ENCODE measurements at regions not wholly inside any gene's neighbourhood (a gene's known extent, or its start where the extent isn't known, plus 50 kb on each side); places are given as distances from the start of the nearest gene placed in this dataset.
"Not testable (repeated sequence)": the region's sequence is repeated elsewhere in the genome, so short reads cannot be mapped to it uniquely, and the experiment has no call there.

- no peak for DNase-seq (ENCODE audit: low read depth)
Measured at GRCh38 chr3:28575746-28576613, 227.4 kb upstream of the AZI2 start.

GRCh38 chr3:28576614-28577200 is 228.1 kb upstream of the AZI2 start:
- no peak for DNase-seq (ENCODE audit: low read depth)

- DNase-seq (ENCODE audit: low read depth): no peak
Measured at GRCh38 chr3:28577941-28578500, 229.4 kb upstream of the AZI2 start.

GRCh38 chr3:28586325-28586724 is 237.7 kb upstream of the AZI2 start:
- DNase-seq (ENCODE audit: low read depth): no peak

- DNase-seq (ENCODE audit: low read depth): no peak
Measured at GRCh38 chr3:28587723-28588122, 239.1 kb upstream of the AZI2 start.

- no peak for DNase-seq (ENCODE audit: low read depth)
Measured at GRCh38 chr3:28590216-28590615, 241.6 kb upstream of the AZI2 start.

GRCh38 chr3:28590860-28591259 is 242.2 kb upstream of the AZI2 start:
- no peak for DNase-seq (ENCODE audit: low read depth)

GRCh38 chr3:28595372-28595771 is 246.7 kb upstream of the AZI2 start:
- DNase-seq (ENCODE audit: low read depth): no peak

- DNase-seq (ENCODE audit: low read depth): no peak
Measured at GRCh38 chr3:28597452-28597851, 248.8 kb upstream of the AZI2 start.

- DNase-seq (ENCODE audit: low read depth): no peak
Measured at GRCh38 chr3:28598165-28598564, 249.5 kb upstream of the AZI2 start.

GRCh38 chr3:28601291-28601690 is 252.7 kb upstream of the AZI2 start:
- no peak for DNase-seq (ENCODE audit: low read depth)

GRCh38 chr3:28606283-28606682 is 257.7 kb upstream of the AZI2 start:
- DNase-seq (ENCODE audit: low read depth): no peak

GRCh38 chr3:28612232-28612631 is 263.6 kb upstream of the AZI2 start:
- DNase-seq (ENCODE audit: low read depth): no peak

- DNase-seq (ENCODE audit: low read depth): no peak
Measured at GRCh38 chr3:28613511-28614106, 265.0 kb upstream of the AZI2 start.

- no peak for DNase-seq (ENCODE audit: low read depth)
Measured at GRCh38 chr3:28615071-28615470, 266.4 kb upstream of the AZI2 start.

GRCh38 chr3:28615971-28616370 is 267.3 kb upstream of the AZI2 start:
- no peak for DNase-seq (ENCODE audit: low read depth)

GRCh38 chr3:28617821-28618220 is 269.2 kb upstream of the AZI2 start:
- DNase-seq (ENCODE audit: low read depth): no peak

GRCh38 chr3:28623106-28623505 is 274.5 kb upstream of the AZI2 start:
- DNase-seq (ENCODE audit: low read depth): no peak

- no peak for DNase-seq (ENCODE audit: low read depth)
Measured at GRCh38 chr3:28624084-28624483, 275.5 kb upstream of the AZI2 start.

- not testable (repeated sequence) for DNase-seq (ENCODE audit: low read depth)
Measured at GRCh38 chr3:28627843-28628242, 279.2 kb upstream of the AZI2 start.

- no peak for DNase-seq (ENCODE audit: low read depth)
Measured at GRCh38 chr3:28634019-28634418, 285.4 kb upstream of the AZI2 start.

GRCh38 chr3:28637742-28638141 is 289.1 kb upstream of the AZI2 start:
- no peak for DNase-seq (ENCODE audit: low read depth)

GRCh38 chr3:28645149-28645548 is 296.5 kb upstream of the AZI2 start:
- no peak for DNase-seq (ENCODE audit: low read depth)
